GM23338 (cell line): ENCODE measurements at regions not wholly inside any gene's neighbourhood (a gene's known extent, or its start where the extent isn't known, plus 50 kb on each side); places are given as distances from the start of the nearest gene placed in this dataset.

Experiments
- ATAC-seq: fragments of 200-7000 bp; cut with Tn5 transposase; 3 replicates; pipeline ENCODE4 v1.9.1; 2020
- DNase-seq: peaks from one replicate; pipeline ENCODE4 v3.0.0-alpha.2; 2015; ENCODE audit warnings: low spot score
- H2AFZ ChIP-seq: fragments of 200-600 bp; sonication (generic); 2 replicates; pipeline ENCODE4 v1.8.0; 2016; ENCODE audit warnings: antibody characterized with exemption, mild to moderate bottlenecking, moderate library complexity
- H3F3A ChIP-seq: fragments of 200-600 bp; sonication (generic); replicated peaks from 2 replicates; pipeline ENCODE4 v1.8.0; 2017; ENCODE audit warnings: antibody characterized with exemption, mixed run types, low read depth
- H3K27ac ChIP-seq: fragments of 200-600 bp; sonication (generic); 2 replicates; pipeline ENCODE4 v1.6.1; 2016; ENCODE audit warnings: low read depth
- H3K27me3 ChIP-seq: fragments of 200-600 bp; sonication (generic); 2 replicates; pipeline ENCODE4 v1.8.0; 2016; ENCODE audit warnings: mild to moderate bottlenecking, mixed run types, moderate library complexity; ENCODE audit not compliant: insufficient read depth
- H3K36me3 ChIP-seq: fragments of 200-600 bp; sonication (generic); 2 replicates; pipeline ENCODE4 v1.8.0; 2016; ENCODE audit warnings: mild to moderate bottlenecking; ENCODE audit not compliant: insufficient read depth
- H3K4me1 ChIP-seq: fragments of 200-600 bp; sonication (generic); 2 replicates; pipeline ENCODE4 v1.8.0; 2016; ENCODE audit warnings: mild to moderate bottlenecking, moderate library complexity; ENCODE audit not compliant: insufficient read depth
- H3K4me2 ChIP-seq: fragments of 200-600 bp; sonication (generic); 2 replicates; pipeline ENCODE4 v1.7.1; 2017; ENCODE audit warnings: mixed run types
- H3K4me3 ChIP-seq: fragments of 200-600 bp; sonication (generic); 2 replicates; pipeline ENCODE4 v1.6.1; 2016; ENCODE audit warnings: mixed run types
- H3K79me2 ChIP-seq: fragments of 200-600 bp; sonication (generic); replicated peaks from 2 replicates; pipeline ENCODE4 v1.8.0; 2017; ENCODE audit warnings: mild to moderate bottlenecking; ENCODE audit not compliant: insufficient read depth
- H3K9me2 ChIP-seq: fragments of 200-600 bp; sonication (generic); 2 replicates; pipeline ENCODE4 v1.8.0; 2017; ENCODE audit not compliant: insufficient read depth
- H4K20me1 ChIP-seq: fragments of 200-600 bp; sonication (generic); replicated peaks from 2 replicates; pipeline ENCODE4 v1.8.0; 2017; ENCODE audit warnings: mild to moderate bottlenecking; ENCODE audit not compliant: insufficient read depth
- H3K27ac Mint-ChIP-seq: 2 replicates; pipeline ENCODE4 v1.8.0; 2020; ENCODE audit warnings: inconsistent platforms, mild to moderate bottlenecking, moderate library complexity, mixed read lengths
- H3K27me3 Mint-ChIP-seq: 3 replicates; pipeline ENCODE4 v1.8.0; 2022; ENCODE audit warnings: low read depth, mild to moderate bottlenecking, moderate library complexity, mixed read lengths, inconsistent platforms; ENCODE audit not compliant: insufficient read depth, poor library complexity
- H3K36me3 Mint-ChIP-seq: 3 replicates; pipeline ENCODE4 v1.8.0; 2021; ENCODE audit warnings: low read depth, mild to moderate bottlenecking, inconsistent platforms, moderate library complexity, mixed read lengths
- H3K4me1 Mint-ChIP-seq: 3 replicates; pipeline ENCODE4 v1.8.0; 2020; ENCODE audit warnings: mild to moderate bottlenecking, inconsistent platforms, mixed read lengths
- H3K4me3 Mint-ChIP-seq: 3 replicates; pipeline ENCODE4 v1.8.0; 2021; ENCODE audit warnings: moderate library complexity, mild to moderate bottlenecking, inconsistent platforms, mixed read lengths
- H3K9me3 Mint-ChIP-seq: 3 replicates; pipeline ENCODE4 v1.8.0; 2020; ENCODE audit warnings: moderate library complexity, mild to moderate bottlenecking, inconsistent platforms, mixed read lengths
- CREB1 ChIP-seq: fragments of 250-450 bp; sonication (Bioruptor Pico); IDR thresholded peaks from 2 replicates; pipeline ENCODE4 v1.5.0; 2020; ENCODE audit warnings: low read depth, mild to moderate bottlenecking, moderate library complexity
- EZH2 ChIP-seq: fragments of 200-600 bp; sonication (generic); IDR thresholded peaks from one replicate; pipeline ENCODE4 v1.8.0; 2017; ENCODE audit warnings: antibody characterized with exemption, mild to moderate bottlenecking, low read depth; ENCODE audit not compliant: unreplicated experiment
- EZH2phosphoT487 ChIP-seq: fragments of 200-600 bp; sonication (generic); IDR thresholded peaks from one replicate; pipeline ENCODE4 v1.8.1; 2018; ENCODE audit warnings: antibody characterized with exemption; ENCODE audit not compliant: unreplicated experiment
- JUNB ChIP-seq: IDR thresholded peaks from one replicate; pipeline ENCODE4 v1.6.1; 2016; ENCODE audit warnings: antibody characterized with exemption; ENCODE audit not compliant: unreplicated experiment
- POLR2AphosphoS5 ChIP-seq: IDR thresholded peaks from 2 replicates; pipeline ENCODE4 v1.6.1; 2016; ENCODE audit warnings: antibody characterized with exemption, low read depth
- STAT1 ChIP-seq: IDR thresholded peaks from one replicate; pipeline ENCODE4 v1.6.1; 2016; ENCODE audit warnings: antibody characterized with exemption; ENCODE audit not compliant: unreplicated experiment
- ZNF114 ChIP-seq: fragments of 250-450 bp; sonication (Bioruptor Pico); IDR thresholded peaks from 2 replicates; pipeline ENCODE4 v1.5.0; 2020; ENCODE audit warnings: mild to moderate bottlenecking, moderate library complexity
- ZNF331 ChIP-seq: fragments of 250-450 bp; sonication (Bioruptor Pico); IDR thresholded peaks from 2 replicates; pipeline ENCODE4 v1.5.0; 2020; ENCODE audit warnings: low read depth, mild to moderate bottlenecking, moderate library complexity
- TF ChIP-seq, protein P1 (sequence below), 2 experiments: fragments of 200-600 bp in 1 of 2; sonication (generic) in 1 of 2; conservative IDR thresholded peaks; 2 replicates each; pipeline versions ENCODE4 v1.5.1 to v1.6.1; 2016 to 2017; ENCODE audit warnings: antibody characterized with exemption in 2 of 2, low read depth in 2 of 2, mild to moderate bottlenecking in 2 of 2, moderate library complexity in 1 of 2
- TF ChIP-seq, protein P2 (sequence below): IDR thresholded peaks from one replicate; pipeline ENCODE4 v1.6.1; 2018; ENCODE audit warnings: antibody characterized with exemption; ENCODE audit not compliant: unreplicated experiment
- TF ChIP-seq, protein P3 (sequence below): IDR thresholded peaks from 2 replicates; pipeline ENCODE4 v1.6.1; 2016; ENCODE audit warnings: antibody characterized with exemption

DNA sequence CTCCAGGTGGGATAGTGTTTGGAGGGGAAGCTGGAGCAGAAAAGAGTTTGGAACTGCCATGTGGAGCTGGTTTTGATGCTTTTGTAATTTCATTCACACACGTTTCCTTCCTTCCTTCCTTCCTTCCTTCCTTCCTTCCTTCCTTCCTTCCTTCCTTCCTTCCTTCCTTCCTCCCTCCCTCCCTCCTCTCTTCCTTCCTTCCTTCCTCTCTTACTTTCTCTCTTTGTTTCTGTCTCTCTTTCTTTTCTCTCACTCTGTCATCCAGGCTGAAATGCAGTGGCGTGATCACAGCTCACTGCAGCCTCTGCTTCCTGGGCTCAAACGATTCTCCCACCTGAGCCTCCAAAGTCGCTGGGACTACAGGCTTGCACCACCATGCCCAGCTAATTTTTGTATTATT, 168.0 kb upstream of the ARID2 start:
- no peak for DNase-seq
- H3K27me3 Mint-ChIP-seq = no peaks in the 10 kb centered on the region
- no peak overlapping the region for H3K4me3 ChIP-seq
- H3K36me3 ChIP-seq = no peaks in the 10 kb centered on the region
- H3K27ac Mint-ChIP-seq = no peak overlapping the region
- H3K27ac ChIP-seq = no peak overlapping the region
- H3K4me2 ChIP-seq = no peak overlapping the region
- H3K4me1 Mint-ChIP-seq = no peaks in the 10 kb centered on the region
- H3K9me3 Mint-ChIP-seq = no peaks in the 10 kb centered on the region
- no peaks in the 10 kb centered on the region for H3K9me2 ChIP-seq
- no peaks in the 10 kb centered on the region for H3K4me1 ChIP-seq
- no peak overlapping the region for H2AFZ ChIP-seq
- no peaks in the 10 kb centered on the region for H3K27me3 ChIP-seq
- H3F3A ChIP-seq = no peaks in the 10 kb centered on the region
- no peak overlapping the region for H3K4me3 Mint-ChIP-seq
- no peaks in the 10 kb centered on the region for H4K20me1 ChIP-seq
- no peak for ATAC-seq
- H3K36me3 Mint-ChIP-seq = no peaks in the 10 kb centered on the region
- TF ChIP-seq, protein P1, sequence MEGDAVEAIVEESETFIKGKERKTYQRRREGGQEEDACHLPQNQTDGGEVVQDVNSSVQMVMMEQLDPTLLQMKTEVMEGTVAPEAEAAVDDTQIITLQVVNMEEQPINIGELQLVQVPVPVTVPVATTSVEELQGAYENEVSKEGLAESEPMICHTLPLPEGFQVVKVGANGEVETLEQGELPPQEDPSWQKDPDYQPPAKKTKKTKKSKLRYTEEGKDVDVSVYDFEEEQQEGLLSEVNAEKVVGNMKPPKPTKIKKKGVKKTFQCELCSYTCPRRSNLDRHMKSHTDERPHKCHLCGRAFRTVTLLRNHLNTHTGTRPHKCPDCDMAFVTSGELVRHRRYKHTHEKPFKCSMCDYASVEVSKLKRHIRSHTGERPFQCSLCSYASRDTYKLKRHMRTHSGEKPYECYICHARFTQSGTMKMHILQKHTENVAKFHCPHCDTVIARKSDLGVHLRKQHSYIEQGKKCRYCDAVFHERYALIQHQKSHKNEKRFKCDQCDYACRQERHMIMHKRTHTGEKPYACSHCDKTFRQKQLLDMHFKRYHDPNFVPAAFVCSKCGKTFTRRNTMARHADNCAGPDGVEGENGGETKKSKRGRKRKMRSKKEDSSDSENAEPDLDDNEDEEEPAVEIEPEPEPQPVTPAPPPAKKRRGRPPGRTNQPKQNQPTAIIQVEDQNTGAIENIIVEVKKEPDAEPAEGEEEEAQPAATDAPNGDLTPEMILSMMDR (conservative IDR thresholded peaks at IDR 0.05; ENCODE audit: low read depth in 2 of 2) = no peak
- TF ChIP-seq EZH2phosphoT487 (no peak), POLR2AphosphoS5 (no peak)
- no peaks in the 10 kb centered on the region for H3K79me2 ChIP-seq

DNA sequence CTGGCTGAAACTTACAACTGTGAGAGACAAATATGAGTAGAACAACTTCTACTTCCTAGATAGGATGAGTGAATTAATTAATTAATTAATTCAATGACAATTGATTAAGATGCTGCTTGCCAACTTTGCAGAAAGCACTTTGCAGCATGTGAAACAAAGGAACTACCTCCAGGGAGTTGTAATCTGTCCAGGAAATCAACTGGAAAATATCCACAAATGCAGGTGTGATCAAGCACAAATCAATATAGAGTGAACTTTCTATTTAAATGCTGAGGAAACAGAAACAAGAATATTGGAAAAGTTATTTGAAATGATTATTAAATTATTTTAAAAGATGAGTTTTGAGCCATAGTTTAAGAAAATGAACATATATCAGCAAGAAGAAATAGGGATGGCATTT, 163.9 kb upstream of the ARID2 start:
- DNase-seq (no peak), ATAC-seq (no peak)
- no peaks in the 10 kb centered on the region for H3K27me3 ChIP-seq

DNA sequence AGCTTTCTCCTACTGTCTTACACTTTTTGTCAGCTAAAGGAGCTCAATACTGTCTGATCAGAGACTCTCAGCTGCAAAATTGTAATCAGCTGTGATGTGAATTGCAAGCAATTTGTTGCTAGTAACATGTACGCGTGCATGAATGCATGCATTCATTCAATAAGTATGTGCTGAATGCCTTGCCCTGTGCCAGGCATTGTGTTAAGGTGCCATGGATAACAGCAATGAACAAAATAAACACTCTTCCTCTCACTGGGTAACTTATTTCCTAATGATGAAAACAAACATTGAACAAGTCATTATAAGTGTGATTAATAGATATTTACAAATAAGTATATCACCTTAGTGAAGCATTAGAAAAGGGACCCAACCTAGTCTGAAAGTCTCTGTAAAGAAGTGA, 163.2 kb upstream of the ARID2 start:
- Histone ChIP-seq H4K20me1 (no peaks in the 10 kb centered on the region), H3K27me3 (no peaks in the 10 kb centered on the region), H3K27ac (no peak overlapping the region), H3K36me3 (no peaks in the 10 kb centered on the region), H2AFZ (no peak overlapping the region), H3K4me3 (no peak overlapping the region), H3K9me2 (0 out of 2 replicates have a peak, but pooled peaks cover 4% of the 10 kb centered on the region), H3K4me1 (no peaks in the 10 kb centered on the region), H3K79me2 (no peaks in the 10 kb centered on the region), H3K4me2 (no peak overlapping the region), H3F3A (no peaks in the 10 kb centered on the region)
- DNase-seq (no peak), ATAC-seq (no peak)
- no peaks in the 10 kb centered on the region for H3K4me1 Mint-ChIP-seq
- no peaks in the 10 kb centered on the region for H3K9me3 Mint-ChIP-seq
- no peak overlapping the region for H3K4me3 Mint-ChIP-seq
- H3K27me3 Mint-ChIP-seq = no peaks in the 10 kb centered on the region
- TF ChIP-seq JUNB = no peak
- no peak for TF ChIP-seq EZH2
- TF ChIP-seq CREB1 (CRISPR knock-in tag) = no peak
- TF ChIP-seq ZNF114 (CRISPR knock-in tag) = no peak
- no peak for TF ChIP-seq POLR2AphosphoS5
- TF ChIP-seq EZH2phosphoT487 = no peak
- no peak for TF ChIP-seq STAT1
- TF ChIP-seq, protein P2, sequence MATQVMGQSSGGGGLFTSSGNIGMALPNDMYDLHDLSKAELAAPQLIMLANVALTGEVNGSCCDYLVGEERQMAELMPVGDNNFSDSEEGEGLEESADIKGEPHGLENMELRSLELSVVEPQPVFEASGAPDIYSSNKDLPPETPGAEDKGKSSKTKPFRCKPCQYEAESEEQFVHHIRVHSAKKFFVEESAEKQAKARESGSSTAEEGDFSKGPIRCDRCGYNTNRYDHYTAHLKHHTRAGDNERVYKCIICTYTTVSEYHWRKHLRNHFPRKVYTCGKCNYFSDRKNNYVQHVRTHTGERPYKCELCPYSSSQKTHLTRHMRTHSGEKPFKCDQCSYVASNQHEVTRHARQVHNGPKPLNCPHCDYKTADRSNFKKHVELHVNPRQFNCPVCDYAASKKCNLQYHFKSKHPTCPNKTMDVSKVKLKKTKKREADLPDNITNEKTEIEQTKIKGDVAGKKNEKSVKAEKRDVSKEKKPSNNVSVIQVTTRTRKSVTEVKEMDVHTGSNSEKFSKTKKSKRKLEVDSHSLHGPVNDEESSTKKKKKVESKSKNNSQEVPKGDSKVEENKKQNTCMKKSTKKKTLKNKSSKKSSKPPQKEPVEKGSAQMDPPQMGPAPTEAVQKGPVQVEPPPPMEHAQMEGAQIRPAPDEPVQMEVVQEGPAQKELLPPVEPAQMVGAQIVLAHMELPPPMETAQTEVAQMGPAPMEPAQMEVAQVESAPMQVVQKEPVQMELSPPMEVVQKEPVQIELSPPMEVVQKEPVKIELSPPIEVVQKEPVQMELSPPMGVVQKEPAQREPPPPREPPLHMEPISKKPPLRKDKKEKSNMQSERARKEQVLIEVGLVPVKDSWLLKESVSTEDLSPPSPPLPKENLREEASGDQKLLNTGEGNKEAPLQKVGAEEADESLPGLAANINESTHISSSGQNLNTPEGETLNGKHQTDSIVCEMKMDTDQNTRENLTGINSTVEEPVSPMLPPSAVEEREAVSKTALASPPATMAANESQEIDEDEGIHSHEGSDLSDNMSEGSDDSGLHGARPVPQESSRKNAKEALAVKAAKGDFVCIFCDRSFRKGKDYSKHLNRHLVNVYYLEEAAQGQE = no peak
- TF ChIP-seq ZNF331 (CRISPR knock-in tag) = no peak
- no peaks in the 10 kb centered on the region for H3K36me3 Mint-ChIP-seq
- no peak overlapping the region for H3K27ac Mint-ChIP-seq

More for the DNA sequence above, 163.9 kb upstream of the ARID2 start:
- no peak overlapping the region for H3K4me2 ChIP-seq
- Mint-ChIP-seq H3K4me1 (no peaks in the 10 kb centered on the region), H3K27me3 (no peaks in the 10 kb centered on the region), H3K9me3 (no peaks in the 10 kb centered on the region), H3K4me3 (no peak overlapping the region), H3K27ac (no peak overlapping the region), H3K36me3 (no peaks in the 10 kb centered on the region)
- no peak overlapping the region for H3K4me3 ChIP-seq
- H4K20me1 ChIP-seq = no peaks in the 10 kb centered on the region
- H3K79me2 ChIP-seq = no peaks in the 10 kb centered on the region
- no peaks in the 10 kb centered on the region for H3K36me3 ChIP-seq
- no peak overlapping the region for H2AFZ ChIP-seq
- no peaks in the 10 kb centered on the region for H3F3A ChIP-seq
- H3K9me2 ChIP-seq = 0 out of 2 replicates have a peak, but pooled peaks cover 2% of the 10 kb centered on the region
- no peak overlapping the region for H3K27ac ChIP-seq
- TF ChIP-seq ZNF114 (CRISPR knock-in tag) (no peak), EZH2 (no peak), STAT1 (no peak)
- TF ChIP-seq, protein P3, sequence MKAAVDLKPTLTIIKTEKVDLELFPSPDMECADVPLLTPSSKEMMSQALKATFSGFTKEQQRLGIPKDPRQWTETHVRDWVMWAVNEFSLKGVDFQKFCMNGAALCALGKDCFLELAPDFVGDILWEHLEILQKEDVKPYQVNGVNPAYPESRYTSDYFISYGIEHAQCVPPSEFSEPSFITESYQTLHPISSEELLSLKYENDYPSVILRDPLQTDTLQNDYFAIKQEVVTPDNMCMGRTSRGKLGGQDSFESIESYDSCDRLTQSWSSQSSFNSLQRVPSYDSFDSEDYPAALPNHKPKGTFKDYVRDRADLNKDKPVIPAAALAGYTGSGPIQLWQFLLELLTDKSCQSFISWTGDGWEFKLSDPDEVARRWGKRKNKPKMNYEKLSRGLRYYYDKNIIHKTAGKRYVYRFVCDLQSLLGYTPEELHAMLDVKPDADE = no peak
- H3K4me1 ChIP-seq = no peaks in the 10 kb centered on the region
